Stomach (tissue), 8 donors: ENCODE measurements at regions not wholly inside any gene's neighbourhood (a gene's known extent, or its start where the extent isn't known, plus 50 kb on each side); places are given as distances from the start of the nearest gene placed in this dataset.

ENCODE experiments used
- DNase-seq, 2 donors: peaks; one replicate each; pipeline versions ENCODE4 v3.0.0 to v3.0.0-alpha.2; 2013 to 2019
- H3K27ac ChIP-seq, 5 donors: fragments of 200-600 bp in 4 of 5; sonication (generic) in 4 of 5; one replicate each; pipeline ENCODE4 v1.5.1; 2013 to 2019; ENCODE audit warnings: mild to moderate bottlenecking in 1 of 5, moderate library complexity in 1 of 5
- H3K27me3 ChIP-seq, 3 donors: fragments of 200-600 bp; sonication (generic); one replicate each; pipeline ENCODE4 v1.5.1; 2017 to 2019; ENCODE audit warnings: mixed run types in 1 of 3
- H3K36me3 ChIP-seq, 4 donors: fragments of 200-600 bp; sonication (generic); 1 replicate in 3 of 4; 2 replicates in 1 of 4; pipeline ENCODE4 v1.5.1; 2016 to 2019
- H3K4me1 ChIP-seq, 4 donors: fragments of 200-600 bp; sonication (generic); one replicate each; pipeline ENCODE4 v1.5.1; 2016 to 2019
- H3K4me3 ChIP-seq, 4 donors: fragments of 200-600 bp; sonication (generic) in 3 of 4; one replicate each; pipeline ENCODE4 v1.5.1; 2016 to 2019; ENCODE audit warnings: mild to moderate bottlenecking in 1 of 4
- H3K9me3 ChIP-seq, 4 donors: fragments of 200-600 bp; sonication (generic); one replicate each; pipeline ENCODE4 v1.5.1; 2016 to 2019
- EP300 ChIP-seq: sonication (generic); formaldehyde crosslinking; IDR thresholded peaks from one replicate; pipeline ENCODE4 v1.6.1; 2017; ENCODE audit warnings: antibody characterized with exemption
- POLR2A ChIP-seq, 4 donors: fragments of 450-650 bp; IDR thresholded peaks; one replicate each; pipeline ENCODE4 v1.6.1; 2016; ENCODE audit warnings: antibody characterized with exemption in 4 of 4, control low read depth in 2 of 4, mild to moderate bottlenecking in 1 of 4, moderate library complexity in 1 of 4
- POLR2AphosphoS5 ChIP-seq, 3 donors: sonication (generic); formaldehyde crosslinking; IDR thresholded peaks; one replicate each; pipeline ENCODE4 v1.6.1; 2016; ENCODE audit warnings: antibody characterized with exemption in 3 of 3
- WGBS, 5 donors: extraction: QIAGEN DNeasy Blood & Tissue Kit in 3 of 5; methylation state at CpG; one replicate each; pipeline versions ENCODE4 v1.1.5 to v1.1.7; 2013 to 2018; 5-methylcytosine and 5-hydroxymethylcytosine counted together
- intact Hi-C: fragments of 100-400 bp; cut with DNase I; formaldehyde crosslinking; loops from one replicate; pipeline ENCODE4 v1.15.1; 2023; ENCODE audit warnings: low total_unique reads
- TF ChIP-seq, protein P1 (sequence below), 7 experiments: fragments of 450-650 bp in 4 of 7; fragments of 200-600 bp in 3 of 7; sonication (generic) in 3 of 7; IDR thresholded peaks; one replicate each; pipeline ENCODE4 v1.5.1; 2016 to 2019; ENCODE audit warnings: antibody characterized with exemption in 7 of 7, control low read depth in 2 of 7, mild to moderate bottlenecking in 1 of 7
- donor health status: healthy with polysubstance abuse.
- donor health status: Bipolar disorder and iron deficiency.
- donor health status: healthy.

DNA sequence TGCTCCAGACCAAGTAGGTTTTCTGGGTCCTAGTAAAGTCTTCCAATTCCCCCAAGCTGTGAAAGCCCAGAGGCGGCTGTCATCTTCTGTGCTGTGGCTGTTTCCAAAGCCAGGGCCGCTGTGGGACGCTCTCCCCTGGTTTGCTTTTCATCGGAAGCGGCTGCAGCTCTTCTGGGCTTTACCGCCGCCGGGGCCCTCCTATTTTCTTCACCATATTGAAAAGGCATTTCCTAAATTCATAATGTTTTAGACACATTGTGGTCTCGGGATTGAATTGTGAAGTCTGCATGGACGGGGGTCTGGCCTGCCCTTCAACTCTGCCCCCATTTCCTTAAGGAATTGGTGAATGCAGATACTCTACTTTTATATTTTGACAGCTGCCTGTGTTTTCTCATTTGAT is 551.4 kb upstream of the MGMT start:
- WGBS, 5 donors, result 76 to 94% (median 88%) methylated on average over 10 of the region's 10 CpGs
- intact Hi-C loops, result no loop called here
- Histone ChIP-seq H3K9me3 (no peaks in the 10 kb centered on the region), H3K27me3 (peaks cover 0 to 12% (median 0%) of the 10 kb centered on the region in 3 donors), H3K27ac (no peak overlapping the region), H3K4me3 (no peak overlapping the region), H3K4me1 (no peaks in the 10 kb centered on the region), H3K36me3 (no peaks in the 10 kb centered on the region)
- TF ChIP-seq, protein P1, sequence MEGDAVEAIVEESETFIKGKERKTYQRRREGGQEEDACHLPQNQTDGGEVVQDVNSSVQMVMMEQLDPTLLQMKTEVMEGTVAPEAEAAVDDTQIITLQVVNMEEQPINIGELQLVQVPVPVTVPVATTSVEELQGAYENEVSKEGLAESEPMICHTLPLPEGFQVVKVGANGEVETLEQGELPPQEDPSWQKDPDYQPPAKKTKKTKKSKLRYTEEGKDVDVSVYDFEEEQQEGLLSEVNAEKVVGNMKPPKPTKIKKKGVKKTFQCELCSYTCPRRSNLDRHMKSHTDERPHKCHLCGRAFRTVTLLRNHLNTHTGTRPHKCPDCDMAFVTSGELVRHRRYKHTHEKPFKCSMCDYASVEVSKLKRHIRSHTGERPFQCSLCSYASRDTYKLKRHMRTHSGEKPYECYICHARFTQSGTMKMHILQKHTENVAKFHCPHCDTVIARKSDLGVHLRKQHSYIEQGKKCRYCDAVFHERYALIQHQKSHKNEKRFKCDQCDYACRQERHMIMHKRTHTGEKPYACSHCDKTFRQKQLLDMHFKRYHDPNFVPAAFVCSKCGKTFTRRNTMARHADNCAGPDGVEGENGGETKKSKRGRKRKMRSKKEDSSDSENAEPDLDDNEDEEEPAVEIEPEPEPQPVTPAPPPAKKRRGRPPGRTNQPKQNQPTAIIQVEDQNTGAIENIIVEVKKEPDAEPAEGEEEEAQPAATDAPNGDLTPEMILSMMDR (IDR thresholded peaks at IDR 0.05), result no peak
- TF ChIP-seq POLR2AphosphoS5 (IDR thresholded peaks at IDR 0.05) (no peak), EP300 (no peak), POLR2A (IDR thresholded peaks at IDR 0.05) (no peak)
- DNase-seq, result no peak

DNA sequence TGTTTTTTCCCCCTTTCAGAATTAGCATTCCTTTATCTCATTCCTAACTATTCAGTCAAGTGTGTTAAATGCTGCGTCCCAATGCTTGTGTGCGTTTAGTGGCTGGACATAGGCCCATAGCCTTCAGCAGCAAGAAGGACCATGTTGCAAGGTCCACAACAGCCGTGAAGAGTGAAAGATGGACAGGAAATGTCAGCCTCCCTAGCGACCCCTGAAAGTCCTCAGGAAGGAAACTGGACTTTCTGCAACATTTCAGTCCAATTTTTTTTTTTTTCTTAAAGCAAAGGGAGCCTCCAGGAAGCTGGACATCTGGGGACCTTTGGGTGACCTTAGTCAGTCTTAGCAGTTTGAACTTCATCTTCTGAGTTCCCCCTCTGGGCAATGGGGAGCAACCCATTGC is 550.7 kb upstream of the MGMT start:
- TF ChIP-seq POLR2AphosphoS5 (IDR thresholded peaks at IDR 0.05), result no peak
- TF ChIP-seq, protein P1 (IDR thresholded peaks at IDR 0.05), result no peak
- TF ChIP-seq POLR2A (IDR thresholded peaks at IDR 0.05), result no peak
- no peak for TF ChIP-seq EP300
- Histone ChIP-seq H3K4me3 (no peak overlapping the region), H3K36me3 (no peaks in the 10 kb centered on the region), H3K27ac (no peak overlapping the region), H3K9me3 (no peaks in the 10 kb centered on the region), H3K4me1 (no peaks in the 10 kb centered on the region), H3K27me3 (peaks cover 0 to 12% (median 0%) of the 10 kb centered on the region in 3 donors)
- intact Hi-C loops, result no loop called here
- WGBS, 5 donors, result 64 to 76% (median 72%) methylated on average over 4 of the region's 4 CpGs
- peak in 1 of 2 donors; percentile 20 for DNase-seq

DNA sequence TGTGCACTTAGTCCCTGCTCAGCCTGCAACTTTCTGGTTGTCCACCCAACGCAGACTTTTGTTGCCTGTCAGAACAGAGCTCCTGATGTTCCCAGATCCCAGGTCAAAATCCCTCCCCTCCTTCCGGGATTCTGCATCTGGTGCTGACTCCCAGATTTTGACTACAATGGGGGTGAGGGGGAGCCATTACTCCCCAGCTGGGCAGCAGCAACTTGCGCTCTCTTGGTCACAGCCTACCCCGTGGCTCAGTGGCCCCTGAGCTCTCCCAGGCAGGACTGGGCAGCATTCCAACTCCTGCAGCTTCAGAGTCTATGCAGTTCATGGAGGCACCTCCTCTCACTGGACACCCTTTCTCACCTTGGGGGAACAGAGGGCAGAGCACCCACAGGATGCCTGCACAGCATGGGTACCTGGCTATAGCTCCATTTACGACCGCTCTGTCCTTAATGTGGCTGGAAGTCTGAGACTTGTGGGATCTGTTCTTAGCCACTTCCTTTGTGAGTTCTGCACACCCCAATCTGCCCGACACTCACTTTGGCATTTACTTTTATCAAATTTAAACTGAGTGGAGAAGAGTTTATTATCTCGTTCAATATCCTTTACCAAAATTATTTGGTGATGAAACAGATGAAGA is 545.5 kb upstream of the MGMT start:
- TF ChIP-seq, protein P1 (IDR thresholded peaks at IDR 0.05), result no peak
- no peak for TF ChIP-seq EP300
- no peak for TF ChIP-seq POLR2AphosphoS5 (IDR thresholded peaks at IDR 0.05)
- TF ChIP-seq POLR2A (IDR thresholded peaks at IDR 0.05), result no peak
- WGBS, 5 donors, result 79 to 86% (median 85%) methylated on average over 8 of the region's 8 CpGs
- no peaks in the 10 kb centered on the region for H3K9me3 ChIP-seq
- no peaks in the 10 kb centered on the region for H3K4me1 ChIP-seq
- intact Hi-C loops, result no loop called here
- H3K27me3 ChIP-seq, result peaks cover 0 to 16% (median 0%) of the 10 kb centered on the region in 3 donors
- H3K4me3 ChIP-seq, result no peak overlapping the region
- peak overlapping the region in 1 of 5 donors; percentile 29 for H3K27ac ChIP-seq
- no peaks in the 10 kb centered on the region for H3K36me3 ChIP-seq
- DNase-seq, result no peak

DNA sequence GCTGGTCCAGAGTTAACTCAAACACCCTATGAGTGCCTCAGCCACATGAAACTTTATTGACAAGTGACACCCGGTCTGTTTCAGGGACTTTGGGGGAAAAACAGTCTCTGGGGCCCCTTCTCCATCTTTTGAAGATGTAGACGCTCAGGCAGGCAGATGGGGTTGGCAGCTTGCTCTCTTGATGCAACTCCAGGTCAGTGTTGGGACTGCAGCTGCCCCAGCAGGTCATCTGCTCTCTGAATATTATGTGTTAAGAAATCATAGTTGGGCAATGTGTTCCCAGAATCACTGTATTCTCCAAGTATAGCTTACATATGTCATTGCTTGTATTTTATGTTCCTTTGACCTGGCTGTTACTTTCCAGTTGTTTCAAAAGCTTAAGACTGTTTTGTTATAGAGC is 544.9 kb upstream of the MGMT start:
- peak overlapping the region in 1 of 5 donors; percentile 29 for H3K27ac ChIP-seq
- 47 to 66% (median 51%) methylated on average over 2 of the region's 2 CpGs for WGBS, 5 donors
- H3K4me1 ChIP-seq, result no peaks in the 10 kb centered on the region
- peaks cover 0 to 10% (median 0%) of the 10 kb centered on the region in 3 donors for H3K27me3 ChIP-seq
- no peaks in the 10 kb centered on the region for H3K9me3 ChIP-seq
- no peaks in the 10 kb centered on the region for H3K36me3 ChIP-seq
- intact Hi-C loops, result no loop called here
- DNase-seq, result no peak
- TF ChIP-seq EP300 (no peak), POLR2A (IDR thresholded peaks at IDR 0.05) (no peak), POLR2AphosphoS5 (IDR thresholded peaks at IDR 0.05) (no peak)
- TF ChIP-seq, protein P1 (IDR thresholded peaks at IDR 0.05), result no peak
- no peak overlapping the region for H3K4me3 ChIP-seq
